NCI-H345 (cell line): ENCODE measurements at regions not wholly inside any gene's neighbourhood (a gene's known extent, or its start where the extent isn't known, plus 50 kb on each side); places are given as distances from the start of the nearest gene placed in this dataset.
"Not testable (repeated sequence)": the region's sequence is repeated elsewhere in the genome, so short reads cannot be mapped to it uniquely, and the experiment has no call there.

Experiments
- DNase-seq: peaks from one replicate; lab custom pipeline; 2025; lab: John Stamatoyannopoulos, UW

GRCh38 chr7:150046290-150047194 is 172.8 kb downstream of the ATP6V0E2 start:
- DNase-seq = not testable (repeated sequence)

- peak; percentile 21 for DNase-seq
These were observed 173.6 kb downstream of the ATP6V0E2 start for GRCh38 chr7:150047329-150047728.

GRCh38 chr7:150047772-150048171 is 174.0 kb downstream of the ATP6V0E2 start:
- DNase-seq = peak; percentile 38

- DNase-seq = peak; percentile 38
These were observed 174.7 kb downstream of the ATP6V0E2 start for GRCh38 chr7:150048244-150049011.

GRCh38 chr7:150049012-150049655 is 175.4 kb downstream of the ATP6V0E2 start:
- peak; percentile 71 for DNase-seq

- DNase-seq = not testable (repeated sequence)
These were observed 179.6 kb downstream of the ATP6V0E2 start for GRCh38 chr7:150053396-150053795.

- not testable (repeated sequence) for DNase-seq
These were observed 180.5 kb downstream of the ATP6V0E2 start for GRCh38 chr7:150054242-150054641.

GRCh38 chr7:150060259-150061221 is 186.8 kb downstream of the ATP6V0E2 start:
- DNase-seq = not testable (repeated sequence)

- not testable (repeated sequence) for DNase-seq
These were observed 189.4 kb downstream of the ATP6V0E2 start for GRCh38 chr7:150063195-150063594.

- not testable (repeated sequence) for DNase-seq
These were observed 196.0 kb downstream of the ATP6V0E2 start for GRCh38 chr7:150069555-150070313.

- DNase-seq = not testable (repeated sequence)
These were observed 203.8 kb downstream of the ATP6V0E2 start for GRCh38 chr7:150077543-150077942.

GRCh38 chr7:150081865-150082264 is 208.1 kb downstream of the ATP6V0E2 start:
- DNase-seq = not testable (repeated sequence)

GRCh38 chr7:150084724-150085123 is 211.0 kb downstream of the ATP6V0E2 start:
- not testable (repeated sequence) for DNase-seq

- DNase-seq = not testable (repeated sequence)
These were observed 213.7 kb downstream of the ATP6V0E2 start for GRCh38 chr7:150087478-150087877.

GRCh38 chr7:150089139-150089538 is 215.4 kb downstream of the ATP6V0E2 start:
- not testable (repeated sequence) for DNase-seq

GRCh38 chr7:150090776-150091175 is 217.0 kb downstream of the ATP6V0E2 start:
- peak; percentile 50 for DNase-seq

GRCh38 chr7:150093897-150094296 is 220.1 kb downstream of the ATP6V0E2 start:
- DNase-seq = not testable (repeated sequence)

- not testable (repeated sequence) for DNase-seq
These were observed 222.6 kb downstream of the ATP6V0E2 start for GRCh38 chr7:150096213-150096994.

- DNase-seq = not testable (repeated sequence)
These were observed 224.6 kb upstream of the LRRC61 start for GRCh38 chr7:150098592-150098991.
